CD14-positive monocyte (primary cell): ENCODE measurements at regions not wholly inside any gene's neighbourhood (a gene's known extent, or its start where the extent isn't known, plus 50 kb on each side); places are given as distances from the start of the nearest gene placed in this dataset.

Source experiments
- DNase-seq, 3 donors: peaks; one replicate each; pipeline ENCODE4 v3.0.0-alpha.2; 2011 to 2022
- H2AFZ ChIP-seq: 2 replicates; pipeline ENCODE4 v1.6.0; 2012; ENCODE audit warnings: mild to moderate bottlenecking, low read depth, low read length, inconsistent platforms; ENCODE audit not compliant: insufficient read depth, poor library complexity, severe bottlenecking
- H3K27ac ChIP-seq, 2 donors: 1 replicate in 1 of 2; 2 replicates in 1 of 2; pipeline ENCODE4 v1.5.1; 2012 to 2013; ENCODE audit warnings: low read length in 2 of 2, control low read depth in 1 of 2, inconsistent platforms in 1 of 2, low read depth in 1 of 2, mild to moderate bottlenecking in 1 of 2
- H3K27me3 ChIP-seq, 2 donors: one replicate each; pipeline versions ENCODE4 v1.6.0 to v1.6.1; 2011 to 2013; ENCODE audit warnings: low read length in 2 of 2; ENCODE audit not compliant: control insufficient read depth in 2 of 2, insufficient read depth in 2 of 2
- H3K36me3 ChIP-seq, 2 donors: replicated peaks in 1 of 2; 1 replicate in 1 of 2; 2 replicates in 1 of 2; pipeline versions ENCODE4 v1.5.1 to v1.6.1; 2012 to 2013; ENCODE audit warnings: low read length in 2 of 2, control low read depth in 1 of 2, inconsistent platforms in 1 of 2, mild to moderate bottlenecking in 1 of 2; ENCODE audit not compliant: insufficient read depth in 2 of 2, control insufficient read depth in 1 of 2
- H3K4me1 ChIP-seq, 2 donors: 1 replicate in 1 of 2; 2 replicates in 1 of 2; pipeline versions ENCODE4 v1.5.1 to v1.6.1; 2012 to 2013; ENCODE audit warnings: low read length in 2 of 2, control low read depth in 1 of 2, inconsistent platforms in 1 of 2, mild to moderate bottlenecking in 1 of 2, moderate library complexity in 1 of 2; ENCODE audit not compliant: insufficient read depth in 2 of 2, control insufficient read depth in 1 of 2
- H3K4me2 ChIP-seq: replicated peaks from 2 replicates; pipeline ENCODE3; 2012; ENCODE audit warnings: low read length, moderate library complexity, mild to moderate bottlenecking; ENCODE audit not compliant: poor library complexity, severe bottlenecking; ENCODE audit errors: extremely low read depth
- H3K4me3 ChIP-seq, 3 experiments: fragments of 200-600 bp in 1 of 3; sonication (generic) in 1 of 3; replicated peaks in 1 of 3; 1 replicate in 2 of 3; 2 replicates in 1 of 3; pipeline ENCODE4 v1.5.1; 2011 to 2013; ENCODE audit warnings: low read length in 3 of 3, mild to moderate bottlenecking in 3 of 3, control low read depth in 2 of 3, low read depth in 2 of 3, inconsistent platforms in 1 of 3, moderate library complexity in 1 of 3
- H3K79me2 ChIP-seq: 2 replicates; pipeline ENCODE4 v1.6.0; 2012; ENCODE audit warnings: mild to moderate bottlenecking, control low read depth, inconsistent platforms, low read length, moderate library complexity; ENCODE audit not compliant: insufficient read depth
- H3K9ac ChIP-seq: 2 replicates; pipeline ENCODE4 v1.6.0; 2017; ENCODE audit warnings: low read length, mild to moderate bottlenecking; ENCODE audit not compliant: insufficient read depth, poor library complexity, severe bottlenecking
- H3K9me3 ChIP-seq, 2 donors: replicated peaks in 1 of 2; 1 replicate in 1 of 2; 2 replicates in 1 of 2; pipeline versions ENCODE4 v1.5.1 to v1.6.1; 2012 to 2013; ENCODE audit warnings: low read length in 2 of 2, control low read depth in 1 of 2; ENCODE audit not compliant: control insufficient read depth in 1 of 2, insufficient read depth in 1 of 2
- H4K20me1 ChIP-seq: 2 replicates; pipeline ENCODE4 v1.6.0; 2012; ENCODE audit warnings: mild to moderate bottlenecking, low read length, control low read depth, moderate library complexity; ENCODE audit not compliant: insufficient read depth
- H3K27ac Mint-ChIP-seq, 7 donors: one replicate each; pipeline ENCODE4 v1.8.0; 2020; ENCODE audit warnings: mild to moderate bottlenecking in 7 of 7, mixed read lengths in 7 of 7, moderate library complexity in 6 of 7, inconsistent platforms in 2 of 7
- H3K27me3 Mint-ChIP-seq, 3 donors: one replicate each; pipeline ENCODE4 v1.8.0; 2021 to 2022; ENCODE audit warnings: low read depth in 3 of 3, mild to moderate bottlenecking in 3 of 3, mixed read lengths in 3 of 3, moderate library complexity in 3 of 3, inconsistent platforms in 1 of 3
- H3K36me3 Mint-ChIP-seq, 2 donors: one replicate each; pipeline ENCODE4 v1.8.0; 2020; ENCODE audit warnings: mixed read lengths in 2 of 2, inconsistent platforms in 1 of 2, mild to moderate bottlenecking in 1 of 2
- H3K4me1 Mint-ChIP-seq: one replicate; pipeline ENCODE4 v1.8.0; 2020; ENCODE audit warnings: mild to moderate bottlenecking, mixed read lengths
- H3K4me3 Mint-ChIP-seq, 2 donors: one replicate each; pipeline ENCODE4 v1.8.0; 2020; ENCODE audit warnings: mild to moderate bottlenecking in 2 of 2, mixed read lengths in 2 of 2, moderate library complexity in 1 of 2
- H3K9me3 Mint-ChIP-seq, 7 donors: one replicate each; pipeline ENCODE4 v1.8.0; 2020 to 2022; ENCODE audit warnings: mixed read lengths in 7 of 7, mild to moderate bottlenecking in 6 of 7, moderate library complexity in 6 of 7, inconsistent platforms in 2 of 7
- WGBS: methylation state at CpG from one replicate; pipeline ENCODE4 v1.1.5; 2013; ENCODE audit warnings: missing lambda C conversion rate; ENCODE audit not compliant: insufficient coverage; 5-methylcytosine and 5-hydroxymethylcytosine counted together
- intact Hi-C, 2 donors: fragments of 100-400 bp; cut with micrococcal nuclease; formaldehyde crosslinking; loops; one replicate each; pipeline versions ENCODE4 v1.15.0 to v1.15.1; 2023
- TF ChIP-seq, protein P1 (sequence below): fragments of 200-600 bp; IDR thresholded peaks from one replicate; pipeline ENCODE4 v1.8.0; 2022; ENCODE audit warnings: antibody characterized with exemption, mild to moderate bottlenecking

DNA sequence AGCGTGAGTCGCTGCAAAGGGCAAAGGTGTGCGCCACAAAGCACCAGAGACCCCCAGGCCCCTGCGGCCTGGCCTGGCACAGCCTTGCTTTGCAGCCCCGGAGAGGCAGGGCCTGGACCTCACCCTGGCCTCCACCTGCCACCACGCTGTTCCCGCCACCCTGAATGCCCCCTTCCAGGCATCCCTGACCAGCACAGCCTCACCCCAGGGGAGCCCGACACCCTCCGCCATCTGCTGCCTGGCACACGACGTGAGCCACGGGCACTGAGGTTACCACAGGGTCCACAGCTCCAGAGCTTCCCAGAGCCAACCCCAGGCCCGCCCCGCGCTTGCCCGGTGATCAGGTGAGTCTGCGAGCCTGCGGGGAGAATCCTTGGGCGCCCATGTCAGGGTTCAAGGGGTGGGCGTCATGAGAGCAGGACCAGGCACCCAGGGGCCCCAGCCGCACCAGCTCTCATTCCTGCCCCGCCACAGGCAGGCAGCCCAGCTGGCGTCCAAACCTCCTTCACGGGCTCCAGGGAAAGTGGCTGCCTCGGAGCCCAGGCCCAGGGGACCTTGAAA lies 171.3 kb downstream of the BRD1 start:
- H3K4me3 Mint-ChIP-seq: peak overlapping the region; percentile 96 to 98
- peaks cover 0 to 7% (median 3%) of the 10 kb centered on the region in 7 donors for H3K9me3 Mint-ChIP-seq
- H3K79me2 ChIP-seq: peaks cover 57% of the 10 kb centered on the region
- TF ChIP-seq, protein P1, sequence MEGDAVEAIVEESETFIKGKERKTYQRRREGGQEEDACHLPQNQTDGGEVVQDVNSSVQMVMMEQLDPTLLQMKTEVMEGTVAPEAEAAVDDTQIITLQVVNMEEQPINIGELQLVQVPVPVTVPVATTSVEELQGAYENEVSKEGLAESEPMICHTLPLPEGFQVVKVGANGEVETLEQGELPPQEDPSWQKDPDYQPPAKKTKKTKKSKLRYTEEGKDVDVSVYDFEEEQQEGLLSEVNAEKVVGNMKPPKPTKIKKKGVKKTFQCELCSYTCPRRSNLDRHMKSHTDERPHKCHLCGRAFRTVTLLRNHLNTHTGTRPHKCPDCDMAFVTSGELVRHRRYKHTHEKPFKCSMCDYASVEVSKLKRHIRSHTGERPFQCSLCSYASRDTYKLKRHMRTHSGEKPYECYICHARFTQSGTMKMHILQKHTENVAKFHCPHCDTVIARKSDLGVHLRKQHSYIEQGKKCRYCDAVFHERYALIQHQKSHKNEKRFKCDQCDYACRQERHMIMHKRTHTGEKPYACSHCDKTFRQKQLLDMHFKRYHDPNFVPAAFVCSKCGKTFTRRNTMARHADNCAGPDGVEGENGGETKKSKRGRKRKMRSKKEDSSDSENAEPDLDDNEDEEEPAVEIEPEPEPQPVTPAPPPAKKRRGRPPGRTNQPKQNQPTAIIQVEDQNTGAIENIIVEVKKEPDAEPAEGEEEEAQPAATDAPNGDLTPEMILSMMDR: no peak
- H3K27ac ChIP-seq: peak overlapping the region; percentile 89 to 91
- H3K4me3 ChIP-seq: peak overlapping the region; percentile 54 to 98 (median 97)
- H3K9me3 ChIP-seq: no peaks in the 10 kb centered on the region
- H3K27me3 ChIP-seq: no peaks in the 10 kb centered on the region
- peak overlapping the region; percentile 86 for H3K4me2 ChIP-seq
- DNase-seq: no peak
- peak overlapping the region; percentile 99 for H2AFZ ChIP-seq
- H3K36me3 Mint-ChIP-seq: peaks cover 13 to 28% of the 10 kb centered on the region in 2 donors
- H3K9ac ChIP-seq: peak overlapping the region; percentile 76
- intact Hi-C loops: no loop called here
- peaks cover 40% of the 10 kb centered on the region for H3K4me1 Mint-ChIP-seq
- peak overlapping the region; percentile 92 to 98 (median 94) for H3K27ac Mint-ChIP-seq
- H3K36me3 ChIP-seq: peaks cover 0 to 9% of the 10 kb centered on the region in 2 donors
- H3K4me1 ChIP-seq: peaks cover 30 to 34% of the 10 kb centered on the region in 2 donors
- WGBS: 71% methylated on average over 25 of the region's 25 CpGs
- peaks cover 26% of the 10 kb centered on the region for H4K20me1 ChIP-seq
- H3K27me3 Mint-ChIP-seq: peaks cover 2 to 4% (median 3%) of the 10 kb centered on the region in 3 donors

DNA sequence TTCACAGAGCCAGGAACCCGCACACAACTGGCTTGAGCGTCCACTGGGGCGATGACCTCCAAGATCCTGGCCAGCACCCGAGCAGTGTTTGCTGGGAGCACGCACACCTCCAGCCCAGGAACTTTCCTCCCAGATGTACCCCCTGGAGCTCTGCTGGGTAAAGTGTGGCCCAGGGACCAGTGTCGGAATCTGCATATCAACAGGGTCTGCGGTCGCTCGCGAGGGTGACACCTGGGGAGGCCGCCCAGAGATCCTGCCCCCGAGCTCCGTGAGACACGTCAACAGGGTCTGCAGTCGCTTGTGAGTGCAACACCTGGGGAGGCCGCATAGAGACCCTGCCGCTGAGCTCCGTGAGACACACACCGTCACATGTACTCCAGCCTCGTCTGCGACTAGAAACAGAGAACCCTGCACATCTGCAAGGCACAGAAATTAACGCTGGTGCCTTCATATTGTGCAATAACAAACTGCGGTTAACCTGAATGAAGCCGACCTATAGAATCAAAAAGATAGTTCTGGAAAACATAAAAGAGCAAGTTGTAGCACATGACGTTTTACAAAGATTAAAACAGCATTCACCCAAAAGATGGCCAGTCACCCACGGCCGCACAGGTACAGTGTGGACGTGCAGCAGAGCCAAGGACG lies 172.4 kb downstream of the BRD1 start:
- no peak overlapping the region for H3K9ac ChIP-seq
- 77% methylated on average over 28 of the region's 29 CpGs for WGBS
- intact Hi-C loops: no loop called here

More for the DNA sequence above, 172.4 kb downstream of the BRD1 start:
- H3K9me3 ChIP-seq: no peaks in the 10 kb centered on the region
- H3K27me3 ChIP-seq: no peaks in the 10 kb centered on the region
- H3K4me1 Mint-ChIP-seq: peaks cover 40% of the 10 kb centered on the region
- no peak overlapping the region for H2AFZ ChIP-seq
- peaks cover 2 to 4% (median 3%) of the 10 kb centered on the region in 3 donors for H3K27me3 Mint-ChIP-seq
- peaks cover 5 to 16% of the 10 kb centered on the region in 2 donors for H3K36me3 ChIP-seq
- H3K4me3 Mint-ChIP-seq: no peak overlapping the region
- H3K27ac Mint-ChIP-seq: peak overlapping the region in 1 of 7 donors; percentile 23
- TF ChIP-seq, protein P1: no peak
- peaks cover 30 to 34% of the 10 kb centered on the region in 2 donors for H3K4me1 ChIP-seq
- peaks cover 37% of the 10 kb centered on the region for H4K20me1 ChIP-seq
- no peak for DNase-seq
- H3K4me2 ChIP-seq: peak overlapping the region; percentile 86
- peaks cover 0 to 7% (median 3%) of the 10 kb centered on the region in 7 donors for H3K9me3 Mint-ChIP-seq
- H3K79me2 ChIP-seq: peaks cover 68% of the 10 kb centered on the region
- H3K27ac ChIP-seq: no peak overlapping the region
- peak overlapping the region in 1 of 3 experiments; percentile 98 for H3K4me3 ChIP-seq
- H3K36me3 Mint-ChIP-seq: peaks cover 16 to 36% of the 10 kb centered on the region in 2 donors
